SK-N-SH treated with all-trans-retinoic acid at 6 μM for 48 hours (cell line): ENCODE measurements at regions not wholly inside any gene's neighbourhood (a gene's known extent, or its start where the extent isn't known, plus 50 kb on each side); places are given as distances from the start of the nearest gene placed in this dataset.
"Not testable (repeated sequence)": the region's sequence is repeated elsewhere in the genome, so short reads cannot be mapped to it uniquely, and the experiment has no call there.

Experiments used
- ARNTL ChIP-seq: fragments of 450-650 bp; formaldehyde crosslinking; IDR thresholded peaks from 2 replicates; pipeline ENCODE4 v1.5.0; 2020; ENCODE audit warnings: low read depth, mild to moderate bottlenecking, moderate library complexity, borderline replicate concordance
- CREB5 ChIP-seq: fragments of 250-450 bp; sonication (Bioruptor Pico); IDR thresholded peaks from 2 replicates; pipeline ENCODE4 v1.5.1; 2020; ENCODE audit warnings: low read depth, mild to moderate bottlenecking, moderate library complexity
- CSDC2 ChIP-seq: fragments of 250-450 bp; sonication (Bioruptor Pico); IDR thresholded peaks from 2 replicates; pipeline ENCODE4 v1.5.0; 2020; ENCODE audit warnings: mild to moderate bottlenecking, moderate library complexity
- PATZ1 ChIP-seq: fragments of 250-450 bp; sonication (Bioruptor Pico); IDR thresholded peaks from 2 replicates; pipeline ENCODE4 v1.8.0; 2020; ENCODE audit warnings: mild to moderate bottlenecking, moderate library complexity, borderline replicate concordance
- PPARA ChIP-seq: fragments of 250-450 bp; sonication (Bioruptor Pico); IDR thresholded peaks from 2 replicates; pipeline ENCODE4 v1.5.0; 2020; ENCODE audit warnings: mild to moderate bottlenecking, borderline replicate concordance
- TCF4 ChIP-seq: fragments of 250-450 bp; sonication (Bioruptor Pico); IDR thresholded peaks from 2 replicates; pipeline ENCODE4 v1.8.0; 2021; ENCODE audit warnings: mild to moderate bottlenecking, moderate library complexity, borderline replicate concordance
- ZNF8 ChIP-seq: fragments of 450-650 bp; formaldehyde crosslinking; IDR thresholded peaks from 2 replicates; pipeline ENCODE4 v1.5.0; 2020; ENCODE audit warnings: mild to moderate bottlenecking, moderate library complexity

- not testable (repeated sequence) for TF ChIP-seq ARNTL, PATZ1, CSDC2, TCF4, CREB5, ZNF8, PPARA (CRISPR knock-in tag)
These were observed 295.9 kb upstream of the SPATA31A3 start for GRCh38 chr9:67288117-67288735.
